Type B pancreatic cell (in vitro differentiated cells): ENCODE measurements at regions not wholly inside any gene's neighbourhood (a gene's known extent, or its start where the extent isn't known, plus 50 kb on each side); places are given as distances from the start of the nearest gene placed in this dataset.

ENCODE experiments used
- DNase-seq: peaks from one replicate; pipeline ENCODE4 v3.0.0; 2021; ENCODE audit warnings: mixed read lengths; ENCODE audit not compliant: unreplicated experiment; ENCODE audit errors: extremely low spot score
- H3K27ac Mint-ChIP-seq: 2 replicates; pipeline ENCODE4 v1.8.0; 2021; ENCODE audit warnings: mild to moderate bottlenecking, mixed read lengths
- H3K27me3 Mint-ChIP-seq: 2 replicates; pipeline ENCODE4 v1.8.0; 2021; ENCODE audit warnings: mixed read lengths
- H3K36me3 Mint-ChIP-seq: 2 replicates; pipeline ENCODE4 v1.8.0; 2021; ENCODE audit warnings: mixed read lengths
- H3K4me1 Mint-ChIP-seq: one replicate; pipeline ENCODE4 v1.8.0; 2021; ENCODE audit warnings: mixed read lengths; ENCODE audit not compliant: unreplicated experiment
- H3K4me3 Mint-ChIP-seq: 2 replicates; pipeline ENCODE4 v1.8.0; 2021; ENCODE audit warnings: mild to moderate bottlenecking, mixed read lengths
- H3K9me3 Mint-ChIP-seq: 2 replicates; pipeline ENCODE4 v1.8.0; 2021; ENCODE audit warnings: mixed read lengths
- CTCF ChIP-seq: fragments of 200-600 bp; sonication (generic); conservative IDR thresholded peaks from 2 replicates; pipeline ENCODE4 v1.5.0; 2021; ENCODE audit warnings: antibody characterized with exemption, mild to moderate bottlenecking

DNA sequence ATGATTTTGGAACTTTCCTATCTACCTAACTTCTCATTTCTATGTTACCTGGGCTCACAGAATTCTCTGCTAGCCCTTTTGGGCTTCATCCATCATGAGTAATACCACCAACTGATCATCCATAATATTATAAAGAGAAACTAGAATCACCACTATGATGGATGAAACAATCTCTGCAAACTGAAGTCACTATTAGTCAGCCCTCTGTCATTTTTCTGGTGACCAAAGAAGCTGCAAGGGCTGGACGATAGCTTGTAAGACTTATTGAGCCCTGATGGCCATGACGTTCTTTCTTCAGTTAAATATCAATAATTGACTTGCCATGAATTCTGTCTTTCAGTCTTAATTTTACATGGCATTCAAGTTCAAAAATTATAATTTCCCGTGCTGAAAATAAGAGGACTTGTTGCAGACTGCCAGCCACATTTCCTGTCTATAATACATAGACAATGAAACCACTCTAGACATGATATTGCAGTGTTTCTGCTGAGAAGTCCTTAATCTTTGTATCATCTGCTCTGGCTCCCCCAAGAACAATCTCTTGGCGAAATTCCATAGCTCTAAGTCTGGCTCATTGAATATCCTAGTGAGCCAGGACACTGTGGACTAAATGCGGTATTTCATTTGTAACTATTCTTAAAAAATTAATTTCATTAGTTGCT lies 655.0 kb upstream of the CAMK1G start:
- H3K27me3 Mint-ChIP-seq, result peaks cover 16% of the 10 kb centered on the region
- H3K4me1 Mint-ChIP-seq, result peaks cover 7% of the 10 kb centered on the region
- H3K4me3 Mint-ChIP-seq, result no peak overlapping the region
- TF ChIP-seq CTCF, result no peak
- no peaks in the 10 kb centered on the region for H3K36me3 Mint-ChIP-seq
- DNase-seq, result no peak
- no peak overlapping the region for H3K27ac Mint-ChIP-seq
- H3K9me3 Mint-ChIP-seq, result peaks cover 5% of the 10 kb centered on the region

- no peaks in the 10 kb centered on the region for H3K36me3 Mint-ChIP-seq
- H3K4me3 Mint-ChIP-seq, result no peak overlapping the region
- peaks cover 5% of the 10 kb centered on the region for H3K9me3 Mint-ChIP-seq
- peaks cover 14% of the 10 kb centered on the region for H3K4me1 Mint-ChIP-seq
- no peak for TF ChIP-seq CTCF
- peaks cover 16% of the 10 kb centered on the region for H3K27me3 Mint-ChIP-seq
- DNase-seq, result no peak
- no peak overlapping the region for H3K27ac Mint-ChIP-seq
These were observed 653.9 kb upstream of the CAMK1G start for GRCh38 chr1:208929575-208929974.

DNA sequence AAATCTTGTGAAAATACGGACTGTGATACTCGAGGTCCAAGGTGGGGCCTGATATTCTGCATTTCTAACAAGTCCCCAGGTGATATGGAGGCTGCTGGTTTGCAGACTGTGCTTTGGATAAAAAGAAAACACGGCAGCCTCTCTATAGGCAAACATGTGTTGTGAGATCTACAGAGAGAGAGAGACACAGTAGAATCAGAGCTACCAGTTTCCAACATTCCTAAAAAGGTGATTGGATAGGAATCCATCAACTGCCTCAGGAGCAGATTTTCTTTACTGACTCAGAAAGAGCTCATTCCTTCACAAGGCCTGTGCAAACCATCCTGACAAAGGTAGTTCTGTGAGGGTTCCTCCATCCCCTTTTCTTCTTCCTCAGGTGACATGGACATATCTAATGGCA lies 651.6 kb upstream of the CAMK1G start:
- no peak for TF ChIP-seq CTCF

DNA sequence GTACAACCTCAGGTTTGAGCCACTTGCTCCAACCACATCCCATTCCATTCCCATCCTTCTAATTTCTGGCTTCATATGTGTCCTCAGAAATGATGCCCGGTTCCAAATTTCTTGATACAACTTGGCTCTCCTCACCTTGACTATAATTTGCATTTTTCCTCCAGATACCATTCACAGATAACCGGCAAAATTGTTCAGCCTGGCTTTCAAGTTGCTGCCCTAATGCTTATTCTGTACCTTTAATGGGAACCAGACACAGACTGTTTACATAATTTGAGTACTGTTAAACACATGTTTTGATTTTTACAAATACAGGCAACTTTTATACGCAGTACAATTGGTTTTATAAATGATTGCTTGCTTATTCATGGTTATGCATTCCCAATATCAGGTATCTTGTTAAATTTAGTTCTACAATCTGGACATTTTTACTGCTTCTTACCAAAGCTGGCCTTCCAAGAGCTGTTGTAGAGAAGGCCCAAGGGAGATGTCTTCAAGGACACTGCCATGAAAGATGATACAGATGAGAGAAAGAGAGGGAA lies 649.5 kb upstream of the CAMK1G start:
- Mint-ChIP-seq H3K4me3 (no peak overlapping the region), H3K27me3 (peaks cover 14% of the 10 kb centered on the region), H3K27ac (no peak overlapping the region), H3K4me1 (peaks cover 25% of the 10 kb centered on the region), H3K36me3 (no peaks in the 10 kb centered on the region), H3K9me3 (peaks cover 4% of the 10 kb centered on the region)
- no peak for TF ChIP-seq CTCF
- no peak for DNase-seq

More for the DNA sequence above, 651.6 kb upstream of the CAMK1G start:
- H3K27ac Mint-ChIP-seq, result no peak overlapping the region
- peaks cover under 1% of the 10 kb centered on the region for H3K9me3 Mint-ChIP-seq
- DNase-seq, result no peak
- H3K36me3 Mint-ChIP-seq, result no peaks in the 10 kb centered on the region
- peaks cover 16% of the 10 kb centered on the region for H3K27me3 Mint-ChIP-seq
- no peak overlapping the region for H3K4me3 Mint-ChIP-seq
- H3K4me1 Mint-ChIP-seq, result peaks cover 24% of the 10 kb centered on the region

DNA sequence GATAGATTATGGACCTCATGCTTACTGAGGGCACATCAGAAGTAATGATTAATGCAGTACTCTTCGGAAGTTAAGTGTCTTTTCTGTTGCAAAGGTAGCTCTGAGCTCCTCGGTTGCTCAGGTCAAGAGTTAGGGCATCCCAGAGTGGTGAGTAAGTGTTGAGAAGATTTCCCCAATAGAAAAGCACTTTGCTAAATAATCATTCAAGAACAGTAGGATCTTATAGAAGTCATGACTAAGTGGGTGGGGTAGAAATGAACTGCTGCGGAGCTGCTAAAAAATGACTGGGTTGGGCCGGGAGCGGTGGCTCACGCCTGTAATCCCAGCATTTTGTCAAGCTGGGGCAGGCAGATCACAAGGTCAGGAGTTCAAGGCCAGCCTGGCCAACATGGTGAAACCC lies 648.6 kb upstream of the CAMK1G start:
- Mint-ChIP-seq H3K4me1 (peaks cover 33% of the 10 kb centered on the region), H3K4me3 (no peak overlapping the region), H3K9me3 (peaks cover 4% of the 10 kb centered on the region), H3K27me3 (peaks cover 14% of the 10 kb centered on the region), H3K27ac (no peak overlapping the region), H3K36me3 (no peaks in the 10 kb centered on the region)
- TF ChIP-seq CTCF, result no peak
- no peak for DNase-seq
